GM18519 (cell line): ENCODE measurements at regions not wholly inside any gene's neighbourhood (a gene's known extent, or its start where the extent isn't known, plus 50 kb on each side); places are given as distances from the start of the nearest gene placed in this dataset.

Experiments used
- ATAC-seq: cut with Tn5 transposase; IDR thresholded peaks from one replicate; pipeline ENCODE4 v1.9.1; 2021; ENCODE audit warnings: mild to moderate bottlenecking, moderate library complexity; ENCODE audit not compliant: unreplicated experiment, low FRiP score

GRCh38 chr2:832635-833034 is 118.0 kb upstream of the SNTG2 start:
- no peak for ATAC-seq

- no peak for ATAC-seq
Observed at GRCh38 chr2:831622-832021, 119.0 kb upstream of the SNTG2 start.

GRCh38 chr2:831225-831536 is 119.5 kb upstream of the SNTG2 start:
- no peak for ATAC-seq

- ATAC-seq, result no peak
Observed at GRCh38 chr2:830419-831224, 120.0 kb upstream of the SNTG2 start.

- no peak for ATAC-seq
Observed at GRCh38 chr2:829047-829446, 121.6 kb upstream of the SNTG2 start.

- no peak for ATAC-seq
Observed at GRCh38 chr2:824954-825353, 125.7 kb upstream of the SNTG2 start.

GRCh38 chr2:824524-824923 is 126.1 kb upstream of the SNTG2 start:
- no peak for ATAC-seq

GRCh38 chr2:821546-821945 is 129.1 kb upstream of the SNTG2 start:
- no peak for ATAC-seq

- ATAC-seq, result no peak
Observed at GRCh38 chr2:819601-820000, 131.0 kb upstream of the SNTG2 start.

GRCh38 chr2:819121-819520 is 131.5 kb upstream of the SNTG2 start:
- ATAC-seq, result no peak

- no peak for ATAC-seq
Observed at GRCh38 chr2:817336-818015, 133.2 kb upstream of the SNTG2 start.

GRCh38 chr2:816278-816677 is 134.4 kb upstream of the SNTG2 start:
- no peak for ATAC-seq

GRCh38 chr2:810397-810796 is 133.2 kb upstream of the TMEM18 start:
- ATAC-seq, result no peak

- no peak for ATAC-seq
Observed at GRCh38 chr2:807300-807699, 130.1 kb upstream of the TMEM18 start.

GRCh38 chr2:805664-806063 is 128.5 kb upstream of the TMEM18 start:
- no peak for ATAC-seq

- no peak for ATAC-seq
Observed at GRCh38 chr2:797993-798392, 120.8 kb upstream of the TMEM18 start.

- ATAC-seq, result no peak
Observed at GRCh38 chr2:797556-797955, 120.3 kb upstream of the TMEM18 start.

GRCh38 chr2:796141-796985 is 119.2 kb upstream of the TMEM18 start:
- ATAC-seq, result no peak

- ATAC-seq, result no peak
Observed at GRCh38 chr2:795531-796041, 118.4 kb upstream of the TMEM18 start.

- no peak for ATAC-seq
Observed at GRCh38 chr2:794554-795241, 117.5 kb upstream of the TMEM18 start.

- ATAC-seq, result no peak
Observed at GRCh38 chr2:793236-793635, 116.0 kb upstream of the TMEM18 start.
